Stimulated activated CD4-positive, alpha-beta T cell treated with anti-CD3 and anti-CD28 coated beads, Interleukin-15, amount 100 ng/mL, for 1 hour (primary cell): ENCODE measurements at regions not wholly inside any gene's neighbourhood (a gene's known extent, or its start where the extent isn't known, plus 50 kb on each side); places are given as distances from the start of the nearest gene placed in this dataset.

Source experiments
- DNase-seq, 2 donors: peaks; one replicate each; pipeline ENCODE4 v3.0.0-alpha.2; 2020; ENCODE audit warnings: low read depth in 1 of 2, low spot score in 1 of 2

DNA sequence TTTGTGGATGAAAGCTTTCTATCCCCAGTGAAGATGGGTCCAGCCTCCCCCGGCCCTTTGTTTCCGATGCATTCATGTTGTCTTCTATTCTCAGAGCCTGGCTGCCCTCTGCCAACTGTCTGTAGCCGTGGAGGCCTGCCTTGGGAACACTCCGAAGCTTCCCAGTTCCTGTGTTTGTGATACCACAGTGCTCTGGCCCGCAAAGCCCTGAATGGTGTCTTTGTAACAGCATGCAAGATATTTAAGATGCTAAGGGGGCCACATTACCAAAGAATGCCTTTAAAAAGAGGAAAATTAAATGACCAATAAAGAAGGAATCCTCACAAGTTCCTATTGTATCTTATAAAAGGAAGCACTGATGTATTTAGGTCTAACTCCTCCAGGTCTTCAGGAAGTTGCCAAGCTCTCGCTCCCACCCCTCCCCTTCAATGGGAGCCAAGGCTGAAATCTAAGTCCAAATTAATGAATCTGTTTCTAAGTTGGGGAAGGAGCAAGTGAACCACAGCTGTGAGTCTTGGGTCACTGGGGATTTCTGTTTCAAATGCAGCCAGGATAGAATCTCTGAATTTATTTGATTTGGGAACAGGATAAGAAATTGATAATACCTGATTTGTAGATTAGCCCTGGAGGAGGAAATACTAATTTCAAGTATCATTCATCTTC is 596.1 kb downstream of the QKI start:
- no peak for DNase-seq

DNA sequence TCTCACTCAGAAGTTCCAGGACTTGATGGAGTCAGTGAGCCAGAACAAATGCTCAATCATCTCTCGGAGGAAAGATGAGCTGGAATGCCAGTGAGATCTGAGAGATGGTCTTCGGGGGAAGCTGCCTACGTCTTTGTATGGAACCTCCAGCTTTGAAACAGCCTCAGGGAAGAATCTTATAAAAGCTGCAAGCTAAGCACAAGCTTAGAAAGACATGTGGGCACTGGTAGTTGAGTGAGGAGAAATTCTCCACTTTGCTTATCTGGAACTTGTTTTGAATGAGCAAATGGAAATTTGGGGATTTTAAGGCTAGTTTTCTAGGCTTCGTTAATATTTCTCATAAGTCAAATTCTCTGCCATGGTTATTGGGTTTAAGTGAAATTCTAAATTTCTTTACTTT is 594.4 kb downstream of the QKI start:
- no peak for DNase-seq

DNA sequence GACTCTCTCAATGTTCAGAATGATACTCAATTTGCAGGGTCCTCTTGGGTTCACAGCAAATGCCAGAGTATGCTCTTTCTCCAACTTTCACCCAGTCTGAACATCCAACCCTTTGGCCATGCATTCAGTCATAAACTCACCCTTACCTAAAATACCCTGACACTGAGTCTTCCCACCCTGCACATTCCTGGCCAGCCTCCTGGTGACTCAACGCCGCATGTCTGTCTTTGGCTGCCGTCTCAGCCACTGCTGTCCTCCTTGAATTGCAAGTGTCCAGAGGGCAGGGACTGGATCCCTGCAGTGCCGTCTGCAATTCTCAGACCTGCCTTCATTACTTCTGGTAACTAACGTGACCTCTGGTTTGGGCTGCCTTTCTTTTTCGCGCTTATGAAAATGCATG is 593.4 kb downstream of the QKI start:
- no peak for DNase-seq

DNA sequence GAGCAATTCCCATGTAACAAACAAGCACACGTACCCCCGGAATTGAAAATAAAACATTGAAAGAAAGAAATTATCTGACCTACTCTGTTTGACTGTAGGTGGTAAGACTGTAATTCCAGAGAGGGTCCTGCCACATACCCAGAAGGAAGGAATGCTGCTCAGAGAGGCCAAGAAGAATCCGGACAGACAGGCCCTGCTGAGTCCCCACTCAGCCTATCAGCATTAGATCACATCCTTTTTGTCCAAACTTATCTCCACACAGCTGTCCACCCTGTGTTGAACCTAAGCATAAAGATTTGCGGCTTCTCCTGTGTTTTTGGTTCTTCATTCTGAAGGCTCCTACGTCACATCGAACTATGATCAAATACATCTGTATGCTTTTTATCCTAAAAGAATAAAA is 591.9 kb downstream of the QKI start:
- no peak for DNase-seq

DNA sequence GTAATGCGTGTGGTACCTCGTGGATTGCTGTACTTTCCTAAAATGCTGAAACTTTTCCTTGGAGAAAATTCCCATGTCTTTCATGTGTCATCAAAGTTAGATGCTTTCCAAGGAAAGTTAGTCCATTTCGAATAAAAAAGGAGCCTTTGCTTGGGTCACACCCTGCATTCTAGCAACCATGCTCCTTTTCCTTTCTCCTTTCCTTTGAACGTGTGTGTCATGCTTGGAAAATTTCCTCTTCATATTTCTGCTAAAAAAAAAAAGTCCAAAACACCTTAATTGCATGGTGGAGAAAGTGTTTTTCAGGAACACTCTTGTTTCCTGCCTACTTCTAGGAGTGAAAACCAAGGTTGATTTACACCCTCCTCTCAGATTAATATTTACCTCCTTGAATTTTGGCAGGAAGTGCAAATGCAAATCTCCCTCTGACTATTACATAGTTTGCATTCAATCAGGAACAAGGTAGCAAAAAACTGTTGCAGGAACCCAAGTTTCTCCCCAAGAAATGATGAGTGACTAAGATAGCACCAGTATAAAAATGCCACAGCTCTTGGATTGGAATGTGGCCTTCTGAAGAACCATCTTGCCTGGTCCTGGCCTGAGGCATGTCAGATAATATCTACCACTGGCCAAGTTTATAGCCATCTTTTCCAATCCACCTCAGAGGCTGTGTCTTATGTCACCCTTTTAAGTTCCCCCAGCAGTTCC is 590.6 kb downstream of the QKI start:
- DNase-seq = no peak

DNA sequence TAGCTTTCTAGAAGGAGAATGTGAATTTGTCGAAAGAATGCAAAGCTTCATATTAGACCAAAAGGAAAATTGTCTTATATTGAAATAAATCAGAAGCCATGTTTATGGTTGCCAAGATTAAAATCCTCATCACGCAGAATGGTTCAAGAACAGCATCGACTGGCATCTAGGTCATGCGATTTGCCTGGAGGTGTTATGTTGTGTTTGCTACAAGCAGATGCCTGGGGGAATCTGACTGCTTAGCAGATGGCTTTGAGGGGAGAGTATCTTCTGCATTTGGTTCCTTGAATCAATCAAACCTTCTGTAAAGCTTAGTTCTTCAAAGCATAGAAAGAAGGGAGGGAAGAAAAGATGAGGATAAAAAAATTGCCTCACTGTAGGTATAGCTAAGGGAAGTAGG is 585.8 kb downstream of the QKI start:
- DNase-seq = no peak

DNA sequence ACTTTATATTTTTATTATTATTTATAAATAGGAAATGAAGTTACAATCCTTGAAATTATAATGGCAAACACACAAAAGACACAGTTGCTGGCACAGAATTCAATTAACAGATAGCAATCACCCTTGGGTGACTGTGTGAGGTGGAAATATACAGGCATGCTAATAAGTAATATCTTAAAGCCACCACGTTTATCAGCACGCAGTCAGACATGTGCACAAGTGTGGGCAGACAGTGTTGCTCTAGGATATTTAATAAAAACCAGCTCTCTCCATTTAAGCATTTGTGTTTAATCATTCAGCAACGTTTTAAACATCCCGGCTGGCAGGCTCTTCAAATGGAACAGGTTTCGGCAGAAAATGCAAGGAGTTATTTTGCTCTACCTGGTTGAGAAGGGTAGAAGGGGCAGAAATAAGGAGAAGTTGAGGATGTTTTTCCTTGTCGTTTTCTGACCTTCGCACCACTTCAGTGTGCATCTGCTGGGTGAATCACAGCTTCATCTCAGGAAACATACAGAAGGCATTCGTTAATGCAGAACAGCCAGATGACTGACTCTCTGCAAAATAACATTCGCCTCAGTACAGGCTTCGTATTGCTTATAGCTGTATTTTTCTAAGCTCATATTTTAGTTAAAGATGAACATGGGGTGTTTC is 585.1 kb downstream of the QKI start:
- DNase-seq = no peak

DNA sequence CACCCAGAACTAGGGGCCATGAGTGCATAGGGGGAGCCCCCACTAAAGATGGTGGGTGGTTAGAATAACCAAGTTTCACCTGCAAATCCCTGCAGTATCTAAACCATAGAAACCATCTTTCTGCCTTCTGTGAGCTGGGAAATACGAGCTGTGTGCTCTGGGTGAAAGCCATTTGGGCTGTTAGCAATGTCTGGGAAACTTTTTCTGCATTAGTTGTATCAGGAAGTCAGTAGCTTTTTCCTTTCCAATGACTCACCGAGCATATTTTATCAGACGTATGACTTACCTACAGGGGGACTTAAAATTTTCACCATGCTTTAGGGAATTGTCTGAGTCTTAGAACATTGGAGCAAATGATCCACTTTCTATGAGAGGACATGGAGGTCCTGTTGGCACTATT is 584.0 kb downstream of the QKI start:
- no peak for DNase-seq

DNA sequence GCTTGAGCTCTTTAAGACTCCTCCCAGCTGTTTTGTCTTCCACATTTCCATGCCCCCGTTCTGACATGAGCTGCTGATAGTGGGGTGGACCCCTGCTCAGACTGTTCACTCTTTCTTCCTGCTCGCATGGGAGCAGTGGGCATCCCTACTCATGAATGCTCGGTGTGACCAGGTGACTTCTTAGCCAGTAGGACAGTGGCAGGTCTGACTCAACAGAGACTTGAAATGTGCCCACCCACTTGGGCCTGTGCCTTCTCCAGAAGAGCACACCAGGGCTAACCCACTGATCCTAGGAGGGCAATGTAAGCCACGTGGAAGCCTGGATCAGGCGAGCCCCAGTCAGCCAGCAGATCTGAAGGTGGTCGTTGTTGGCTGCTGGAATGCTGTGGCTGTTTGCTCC is 582.0 kb downstream of the QKI start:
- no peak for DNase-seq

DNA sequence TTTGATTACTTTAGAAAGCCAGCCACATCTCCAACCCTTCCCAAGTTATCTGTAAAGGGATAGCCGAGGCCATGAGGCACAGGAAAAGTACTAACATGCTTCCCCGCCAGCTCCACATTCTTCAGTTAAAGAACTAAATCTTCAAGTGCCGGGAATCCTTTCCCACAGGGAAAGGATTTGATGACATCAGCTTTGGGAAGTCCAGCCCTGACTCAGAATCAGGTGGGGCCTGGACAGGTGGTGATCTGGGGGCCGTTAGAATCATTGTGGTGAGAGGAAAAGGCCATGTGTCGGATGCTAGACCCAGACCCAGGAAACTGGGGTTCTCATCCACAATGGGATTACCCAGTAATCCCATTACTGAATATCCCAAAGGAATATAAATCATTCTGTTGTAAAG is 580.0 kb downstream of the QKI start:
- no peak for DNase-seq

DNA sequence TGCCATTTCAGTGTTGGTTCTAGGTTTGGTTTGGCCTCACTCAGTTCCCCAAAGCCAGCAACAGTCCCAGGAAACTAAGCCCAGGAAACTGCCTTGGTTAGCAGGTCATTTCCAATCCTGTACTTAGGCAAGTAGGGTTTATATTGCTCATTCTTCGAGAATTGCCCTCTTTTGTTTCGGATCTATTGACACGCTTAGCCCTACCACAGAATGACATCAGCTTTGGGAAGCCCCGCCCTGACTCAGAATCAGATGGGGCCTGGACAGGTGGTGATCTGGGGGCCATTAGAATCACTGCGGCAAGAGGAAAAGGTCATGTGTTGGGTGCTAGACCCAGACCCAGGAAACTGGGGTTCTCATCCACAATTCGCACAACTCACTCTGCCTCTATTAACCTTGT is 578.2 kb downstream of the QKI start:
- no peak for DNase-seq

DNA sequence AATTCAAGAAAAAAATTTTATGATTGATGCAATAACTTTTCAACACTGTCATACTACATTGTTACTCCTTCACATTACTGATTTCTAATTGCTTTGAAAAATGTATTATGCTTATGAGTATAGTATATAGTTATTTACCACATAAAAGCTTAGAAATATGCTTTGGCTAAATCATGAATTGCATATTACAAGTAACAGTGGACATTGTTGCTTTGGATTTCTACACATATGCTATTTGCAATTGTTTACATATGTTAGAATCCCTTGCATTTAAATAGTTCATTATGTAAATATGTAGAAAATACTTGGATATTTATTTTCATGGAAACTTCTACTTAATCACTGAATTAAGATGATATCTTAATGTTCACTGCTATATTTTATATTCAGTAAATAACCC is 577.5 kb downstream of the QKI start:
- DNase-seq = no peak

DNA sequence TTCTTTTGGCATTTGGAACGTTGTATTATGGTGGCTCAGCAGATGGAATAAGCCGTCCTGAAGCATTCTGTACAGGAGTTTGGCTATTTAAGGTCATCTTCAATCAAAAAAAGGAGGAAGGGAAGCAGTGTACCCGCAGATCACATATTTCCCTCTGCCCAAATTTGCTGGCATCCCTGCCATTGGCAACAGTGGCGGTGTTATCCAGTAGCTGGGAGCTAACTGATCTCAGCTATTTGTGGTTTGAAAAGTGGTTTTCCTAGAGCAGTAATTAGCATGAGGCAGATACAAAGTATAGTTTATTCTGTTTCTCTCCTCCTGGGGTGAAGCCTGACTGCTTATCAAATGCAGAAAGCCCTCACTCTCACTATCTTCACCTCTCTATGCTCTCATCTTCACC is 576.8 kb downstream of the QKI start:
- no peak for DNase-seq

DNA sequence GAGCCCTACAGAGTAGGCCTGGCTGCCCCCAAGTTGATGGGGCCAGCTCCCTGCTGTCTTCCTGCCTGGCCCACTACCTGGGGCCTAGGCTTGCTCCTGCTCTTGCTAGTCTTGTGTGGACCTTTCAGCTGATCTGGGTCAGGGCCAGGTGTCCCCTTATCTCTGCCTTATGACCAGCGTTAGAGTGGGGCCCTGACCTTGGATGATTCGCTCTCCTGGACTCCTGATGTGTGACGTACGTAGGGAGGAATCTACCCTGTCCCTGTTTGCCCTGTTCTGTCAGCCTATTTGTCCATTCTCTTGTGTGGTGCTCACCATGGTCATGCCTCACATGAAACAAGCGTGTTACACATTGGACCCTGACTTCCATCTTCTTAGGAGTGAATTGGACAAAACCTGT is 571.8 kb downstream of the QKI start:
- no peak for DNase-seq

DNA sequence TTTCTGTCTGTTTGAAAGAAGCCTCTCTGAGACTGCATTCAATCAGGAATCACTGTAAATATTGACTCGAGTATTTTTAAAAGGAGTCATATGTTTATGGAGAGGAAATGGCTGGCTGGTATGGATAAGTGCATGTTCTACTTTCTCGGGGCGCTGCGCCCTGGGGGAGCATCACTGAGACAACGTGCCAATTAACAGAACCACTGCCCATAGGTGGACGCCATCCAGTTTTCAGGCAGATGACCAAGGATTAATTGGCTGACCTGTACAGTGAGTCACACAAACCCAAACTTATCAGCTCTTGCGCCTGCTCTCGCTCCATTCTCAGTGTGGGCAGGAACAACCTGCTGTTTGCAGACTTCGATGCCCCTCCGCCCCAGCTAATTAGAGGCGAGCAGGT is 571.2 kb downstream of the QKI start:
- no peak for DNase-seq

DNA sequence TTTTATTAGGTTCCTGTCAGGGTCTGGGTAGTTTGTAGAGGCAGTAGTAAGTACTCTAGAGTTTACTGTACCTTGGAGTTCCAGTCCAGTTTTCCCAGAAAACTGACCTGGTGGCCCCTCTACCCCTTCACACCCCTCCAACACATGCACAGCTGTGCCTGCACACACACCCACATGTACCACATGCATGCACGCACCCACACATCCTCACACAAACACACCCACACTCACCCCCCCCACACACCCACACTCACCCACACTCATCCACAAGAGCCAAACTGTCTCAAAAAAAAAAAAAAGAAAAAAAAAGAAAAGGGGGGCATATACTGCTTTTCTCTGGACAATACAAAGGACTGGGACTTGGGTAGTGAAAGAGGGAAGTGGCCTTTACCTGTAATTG is 570.5 kb downstream of the QKI start:
- no peak for DNase-seq

DNA sequence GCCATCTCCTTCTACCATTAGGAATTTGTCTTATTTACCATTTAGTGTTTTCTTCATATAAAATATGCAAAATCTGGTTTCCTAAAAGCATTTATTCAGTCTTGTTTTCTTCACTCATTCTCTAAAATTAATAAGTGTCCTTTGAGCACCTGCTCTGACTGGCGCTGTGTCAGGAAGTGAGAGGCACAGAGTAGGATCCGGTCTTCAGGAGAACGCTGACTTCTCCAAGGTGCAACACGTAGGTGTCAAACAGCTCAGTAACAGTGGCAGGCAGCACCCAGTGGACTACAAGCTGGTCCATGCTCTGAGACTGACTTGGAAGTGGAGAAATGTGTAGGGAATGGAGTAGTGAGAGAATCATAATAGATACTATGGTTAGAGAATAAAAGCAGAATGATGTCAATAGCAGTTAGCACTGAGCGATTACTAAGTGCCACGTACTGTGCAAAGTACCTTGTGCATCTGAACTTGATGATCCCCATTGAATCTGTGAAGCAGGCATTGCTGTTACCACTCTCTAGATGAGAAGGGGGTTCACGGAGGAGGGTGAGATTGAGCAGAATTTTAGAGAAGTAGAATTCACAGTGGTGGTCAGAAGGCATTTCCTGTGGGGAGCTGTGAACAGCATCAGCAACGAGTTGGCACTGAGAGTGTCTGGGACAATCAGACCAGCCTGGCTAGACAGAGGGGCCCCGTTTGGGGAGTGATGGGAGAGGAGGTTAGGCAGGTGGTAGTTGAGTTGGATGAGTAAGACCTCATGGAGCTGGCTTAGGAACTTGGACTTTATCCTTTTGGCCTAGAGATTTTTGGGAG is 569.8 kb downstream of the QKI start:
- no peak for DNase-seq

DNA sequence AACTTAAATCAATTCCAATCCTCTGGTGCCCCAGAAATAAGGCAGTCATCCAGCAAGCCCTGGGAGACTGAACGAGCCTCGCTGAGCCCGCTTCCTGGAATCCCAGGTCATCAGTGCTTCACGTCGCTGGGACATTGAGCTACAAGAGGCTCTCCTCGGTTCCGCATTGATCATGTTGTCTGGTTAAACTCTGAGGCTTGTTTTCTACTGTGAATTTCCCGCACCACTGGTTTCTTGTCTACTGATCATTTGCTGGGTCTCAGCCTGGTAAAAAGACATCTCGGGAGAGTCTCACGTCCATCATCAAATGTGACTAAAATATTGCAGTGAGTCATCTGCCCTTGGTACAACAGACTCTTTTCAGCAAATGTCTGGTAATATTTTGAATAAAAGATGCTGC is 569.2 kb downstream of the QKI start:
- no peak for DNase-seq

DNA sequence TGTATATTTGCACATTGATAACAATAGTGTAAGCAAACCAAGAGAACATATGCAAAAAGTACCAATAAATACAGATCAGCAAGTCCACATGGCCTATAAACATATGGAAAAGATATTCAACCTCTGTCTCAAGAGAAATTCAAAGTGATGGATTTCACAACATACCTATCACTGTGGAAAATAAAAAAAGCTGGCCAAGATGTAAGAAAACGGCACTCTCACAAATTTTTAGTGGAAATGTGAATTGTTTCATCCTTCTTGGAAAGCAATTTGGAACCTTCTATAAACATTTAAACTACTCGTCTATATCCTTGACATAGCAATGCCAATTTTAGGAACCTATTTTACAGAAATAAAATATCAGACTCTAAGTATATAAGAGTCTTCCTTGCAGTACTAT is 559.8 kb downstream of the QKI start:
- DNase-seq = no peak

DNA sequence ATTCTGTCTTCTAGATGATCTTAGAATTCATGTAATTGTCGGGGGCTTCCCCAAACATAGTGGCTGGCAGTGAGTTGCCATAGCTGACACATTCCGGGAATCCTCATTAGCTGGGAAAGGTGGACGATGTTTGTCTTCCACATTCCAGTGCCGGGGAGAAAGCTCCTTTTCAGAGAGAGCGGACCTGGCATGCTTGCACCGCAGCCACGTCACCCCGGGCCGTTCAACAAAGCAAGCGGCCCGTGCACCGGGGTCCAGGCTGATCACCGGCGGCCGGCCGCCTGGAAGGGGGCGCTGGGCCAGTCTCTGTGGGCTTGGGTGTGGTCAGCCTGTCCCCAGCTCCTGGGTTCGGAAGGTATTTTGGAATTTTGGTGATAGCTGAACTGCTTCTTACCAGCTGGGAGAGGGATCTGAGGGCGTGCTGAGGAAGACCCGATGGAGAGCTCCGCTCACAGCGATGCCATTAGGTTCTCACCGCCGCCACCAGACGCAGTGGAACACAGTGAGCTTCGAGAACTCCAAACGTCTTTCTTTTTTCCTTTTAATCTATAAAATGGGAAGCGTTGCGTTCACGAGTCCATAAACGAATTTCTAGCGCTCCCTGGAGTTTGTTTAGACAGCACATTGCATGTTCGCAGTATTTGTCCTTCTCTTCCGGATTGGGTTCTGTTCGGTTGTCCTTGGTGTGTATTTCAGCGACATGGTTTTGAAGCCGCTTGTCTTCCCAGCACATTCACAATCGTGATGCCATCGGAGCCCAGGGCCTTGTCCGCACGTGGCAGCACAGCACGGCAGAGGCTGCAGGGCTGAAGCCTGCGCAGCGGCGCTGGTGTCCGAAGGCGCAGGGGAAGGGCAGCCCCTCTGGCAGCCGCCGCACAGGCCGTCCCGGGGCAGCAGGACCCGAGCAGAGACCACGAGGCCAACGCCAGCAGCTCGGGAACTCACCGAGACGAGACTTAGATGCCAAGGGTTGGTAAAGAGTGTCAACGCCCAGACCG is 557.6 kb downstream of the QKI start:
- no peak for DNase-seq
